Neural cell (in vitro differentiated cells): ENCODE measurements at regions not wholly inside any gene's neighbourhood (a gene's known extent, or its start where the extent isn't known, plus 50 kb on each side); places are given as distances from the start of the nearest gene placed in this dataset.

Source experiments
- POLR2AphosphoS5 ChIP-seq: IDR thresholded peaks from 2 replicates; pipeline ENCODE4 v1.6.1; 2012
- TF ChIP-seq, protein P1 (sequence below): fragments of 450-650 bp; IDR thresholded peaks from 2 replicates; pipeline ENCODE4 v1.5.1; 2014; ENCODE audit warnings: antibody characterized with exemption, mild to moderate bottlenecking, moderate library complexity; ENCODE audit not compliant: poor library complexity, severe bottlenecking
- TF ChIP-seq, protein P2 (sequence below): IDR thresholded peaks from 2 replicates; pipeline ENCODE4 v1.6.1; 2012; ENCODE audit warnings: borderline replicate concordance

DNA sequence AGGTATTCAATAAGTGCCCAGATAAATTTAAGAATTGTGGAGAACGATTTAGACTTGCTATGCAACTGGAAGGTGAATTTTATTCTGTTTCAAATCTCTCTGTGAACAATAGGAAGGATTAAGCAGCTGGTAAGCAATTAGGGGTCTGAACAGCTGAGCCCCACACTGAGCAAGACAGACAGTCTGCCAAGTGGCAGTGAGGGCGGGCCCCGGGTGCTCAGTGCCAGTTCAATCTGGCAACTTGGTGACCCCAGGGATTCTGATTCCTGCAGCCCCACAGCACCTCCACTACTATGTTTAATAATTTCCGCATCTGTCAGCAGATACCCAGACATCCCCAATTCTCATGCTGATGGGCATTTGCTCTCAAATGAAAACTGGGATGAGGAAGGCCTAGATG lies 317.3 kb downstream of the PPP1R2C start:
- TF ChIP-seq, protein P1, sequence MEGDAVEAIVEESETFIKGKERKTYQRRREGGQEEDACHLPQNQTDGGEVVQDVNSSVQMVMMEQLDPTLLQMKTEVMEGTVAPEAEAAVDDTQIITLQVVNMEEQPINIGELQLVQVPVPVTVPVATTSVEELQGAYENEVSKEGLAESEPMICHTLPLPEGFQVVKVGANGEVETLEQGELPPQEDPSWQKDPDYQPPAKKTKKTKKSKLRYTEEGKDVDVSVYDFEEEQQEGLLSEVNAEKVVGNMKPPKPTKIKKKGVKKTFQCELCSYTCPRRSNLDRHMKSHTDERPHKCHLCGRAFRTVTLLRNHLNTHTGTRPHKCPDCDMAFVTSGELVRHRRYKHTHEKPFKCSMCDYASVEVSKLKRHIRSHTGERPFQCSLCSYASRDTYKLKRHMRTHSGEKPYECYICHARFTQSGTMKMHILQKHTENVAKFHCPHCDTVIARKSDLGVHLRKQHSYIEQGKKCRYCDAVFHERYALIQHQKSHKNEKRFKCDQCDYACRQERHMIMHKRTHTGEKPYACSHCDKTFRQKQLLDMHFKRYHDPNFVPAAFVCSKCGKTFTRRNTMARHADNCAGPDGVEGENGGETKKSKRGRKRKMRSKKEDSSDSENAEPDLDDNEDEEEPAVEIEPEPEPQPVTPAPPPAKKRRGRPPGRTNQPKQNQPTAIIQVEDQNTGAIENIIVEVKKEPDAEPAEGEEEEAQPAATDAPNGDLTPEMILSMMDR: no peak
- TF ChIP-seq, protein P2, sequence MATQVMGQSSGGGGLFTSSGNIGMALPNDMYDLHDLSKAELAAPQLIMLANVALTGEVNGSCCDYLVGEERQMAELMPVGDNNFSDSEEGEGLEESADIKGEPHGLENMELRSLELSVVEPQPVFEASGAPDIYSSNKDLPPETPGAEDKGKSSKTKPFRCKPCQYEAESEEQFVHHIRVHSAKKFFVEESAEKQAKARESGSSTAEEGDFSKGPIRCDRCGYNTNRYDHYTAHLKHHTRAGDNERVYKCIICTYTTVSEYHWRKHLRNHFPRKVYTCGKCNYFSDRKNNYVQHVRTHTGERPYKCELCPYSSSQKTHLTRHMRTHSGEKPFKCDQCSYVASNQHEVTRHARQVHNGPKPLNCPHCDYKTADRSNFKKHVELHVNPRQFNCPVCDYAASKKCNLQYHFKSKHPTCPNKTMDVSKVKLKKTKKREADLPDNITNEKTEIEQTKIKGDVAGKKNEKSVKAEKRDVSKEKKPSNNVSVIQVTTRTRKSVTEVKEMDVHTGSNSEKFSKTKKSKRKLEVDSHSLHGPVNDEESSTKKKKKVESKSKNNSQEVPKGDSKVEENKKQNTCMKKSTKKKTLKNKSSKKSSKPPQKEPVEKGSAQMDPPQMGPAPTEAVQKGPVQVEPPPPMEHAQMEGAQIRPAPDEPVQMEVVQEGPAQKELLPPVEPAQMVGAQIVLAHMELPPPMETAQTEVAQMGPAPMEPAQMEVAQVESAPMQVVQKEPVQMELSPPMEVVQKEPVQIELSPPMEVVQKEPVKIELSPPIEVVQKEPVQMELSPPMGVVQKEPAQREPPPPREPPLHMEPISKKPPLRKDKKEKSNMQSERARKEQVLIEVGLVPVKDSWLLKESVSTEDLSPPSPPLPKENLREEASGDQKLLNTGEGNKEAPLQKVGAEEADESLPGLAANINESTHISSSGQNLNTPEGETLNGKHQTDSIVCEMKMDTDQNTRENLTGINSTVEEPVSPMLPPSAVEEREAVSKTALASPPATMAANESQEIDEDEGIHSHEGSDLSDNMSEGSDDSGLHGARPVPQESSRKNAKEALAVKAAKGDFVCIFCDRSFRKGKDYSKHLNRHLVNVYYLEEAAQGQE: no peak
- no peak for TF ChIP-seq POLR2AphosphoS5
